ENCODE measurements at regions not wholly inside any gene's neighbourhood (a gene's known extent, or its start where the extent isn't known, plus 50 kb on each side); places are given as distances from the start of the nearest gene placed in this dataset.

DNA sequence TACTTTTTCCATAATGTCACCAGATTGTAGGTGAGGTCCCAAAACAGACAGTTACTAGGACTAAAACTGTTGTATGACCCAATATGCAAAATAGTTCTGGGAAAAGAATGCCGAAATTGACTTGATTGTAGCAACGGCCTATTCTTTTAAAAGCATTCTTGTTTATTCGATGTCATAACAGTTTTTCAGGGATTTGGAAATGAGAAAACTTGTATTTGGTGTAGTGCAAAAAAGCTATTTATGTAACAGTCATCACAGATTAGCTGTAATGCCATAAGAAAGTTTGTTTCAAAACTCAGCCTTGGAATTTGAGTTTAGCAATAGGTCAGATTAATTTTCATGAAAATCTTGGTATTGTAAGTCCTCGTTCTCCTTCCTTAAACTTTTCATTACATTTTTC is 69.2 kb upstream of the DIAPH2 start:
- TF ChIP-seq, protein P1, sequence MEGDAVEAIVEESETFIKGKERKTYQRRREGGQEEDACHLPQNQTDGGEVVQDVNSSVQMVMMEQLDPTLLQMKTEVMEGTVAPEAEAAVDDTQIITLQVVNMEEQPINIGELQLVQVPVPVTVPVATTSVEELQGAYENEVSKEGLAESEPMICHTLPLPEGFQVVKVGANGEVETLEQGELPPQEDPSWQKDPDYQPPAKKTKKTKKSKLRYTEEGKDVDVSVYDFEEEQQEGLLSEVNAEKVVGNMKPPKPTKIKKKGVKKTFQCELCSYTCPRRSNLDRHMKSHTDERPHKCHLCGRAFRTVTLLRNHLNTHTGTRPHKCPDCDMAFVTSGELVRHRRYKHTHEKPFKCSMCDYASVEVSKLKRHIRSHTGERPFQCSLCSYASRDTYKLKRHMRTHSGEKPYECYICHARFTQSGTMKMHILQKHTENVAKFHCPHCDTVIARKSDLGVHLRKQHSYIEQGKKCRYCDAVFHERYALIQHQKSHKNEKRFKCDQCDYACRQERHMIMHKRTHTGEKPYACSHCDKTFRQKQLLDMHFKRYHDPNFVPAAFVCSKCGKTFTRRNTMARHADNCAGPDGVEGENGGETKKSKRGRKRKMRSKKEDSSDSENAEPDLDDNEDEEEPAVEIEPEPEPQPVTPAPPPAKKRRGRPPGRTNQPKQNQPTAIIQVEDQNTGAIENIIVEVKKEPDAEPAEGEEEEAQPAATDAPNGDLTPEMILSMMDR (IDR thresholded peaks at IDR 0.05; ENCODE audit: low read depth, low read length): no peak
- no peak for TF ChIP-seq POLR2A (IDR thresholded peaks at IDR 0.05; ENCODE audit: extremely low read depth, insufficient read length)
